Body of pancreas (tissue), 4 donors: ENCODE measurements at regions not wholly inside any gene's neighbourhood (a gene's known extent, or its start where the extent isn't known, plus 50 kb on each side); places are given as distances from the start of the nearest gene placed in this dataset.
A peak's percentile ranks its signal among the peaks of the same experiment; 100 is the strongest.

Experiments used
- ATAC-seq: fragments of 150-250 bp; one replicate; pipeline ENCODE4 v1.9.1; 2016
- DNase-seq, 4 donors: peaks; one replicate each; pipeline ENCODE4 v3.0.0-alpha.2; 2019
- H3K27ac ChIP-seq, 4 donors: fragments of 200-600 bp; sonication (generic); 1 replicate in 3 of 4; 2 replicates in 1 of 4; pipeline versions ENCODE4 v1.5.1 to v1.6.1; 2016 to 2019; ENCODE audit warnings: mild to moderate bottlenecking in 1 of 4, mixed read lengths in 1 of 4, moderate library complexity in 1 of 4
- H3K27me3 ChIP-seq, 2 donors: fragments of 200-600 bp; sonication (generic); one replicate each; pipeline ENCODE4 v1.6.0; 2016; ENCODE audit warnings: mild to moderate bottlenecking in 1 of 2
- H3K36me3 ChIP-seq, 2 donors: fragments of 200-600 bp; sonication (generic); replicated peaks in 1 of 2; 2 replicates each; pipeline ENCODE4 v1.5.1; 2016; ENCODE audit warnings: low read depth in 2 of 2; ENCODE audit not compliant: insufficient read depth in 1 of 2
- H3K4me1 ChIP-seq: fragments of 200-600 bp; sonication (generic); one replicate; pipeline ENCODE4 v1.6.0; 2016
- H3K4me3 ChIP-seq, 2 donors: fragments of 200-600 bp; sonication (generic); 1 replicate in 1 of 2; 2 replicates in 1 of 2; pipeline ENCODE4 v1.5.1; 2016 to 2019
- H3K9me3 ChIP-seq, 3 donors: fragments of 200-600 bp; sonication (generic); 1 replicate in 2 of 3; 2 replicates in 1 of 3; pipeline ENCODE4 v1.5.1; 2016
- CTCF ChIP-seq, 7 experiments: fragments of 450-650 bp in 4 of 7; fragments of 200-600 bp in 3 of 7; sonication (generic) in 3 of 7; IDR thresholded peaks; one replicate each; pipeline ENCODE4 v1.5.1; 2016 to 2019; ENCODE audit warnings: antibody characterized with exemption in 7 of 7
- POLR2A ChIP-seq, 3 donors: fragments of 450-650 bp; IDR thresholded peaks; one replicate each; pipeline ENCODE4 v1.6.1; 2016; ENCODE audit warnings: antibody characterized with exemption in 3 of 3, mild to moderate bottlenecking in 2 of 3
- WGBS, 2 donors: methylation state at CpG; one replicate each; pipeline ENCODE4 v1.1.5; 2017; 5-methylcytosine and 5-hydroxymethylcytosine counted together
- intact Hi-C: fragments of 100-400 bp; cut with DNase I; formaldehyde crosslinking; loops from one replicate; pipeline ENCODE4 v1.15.1; 2023

DNA sequence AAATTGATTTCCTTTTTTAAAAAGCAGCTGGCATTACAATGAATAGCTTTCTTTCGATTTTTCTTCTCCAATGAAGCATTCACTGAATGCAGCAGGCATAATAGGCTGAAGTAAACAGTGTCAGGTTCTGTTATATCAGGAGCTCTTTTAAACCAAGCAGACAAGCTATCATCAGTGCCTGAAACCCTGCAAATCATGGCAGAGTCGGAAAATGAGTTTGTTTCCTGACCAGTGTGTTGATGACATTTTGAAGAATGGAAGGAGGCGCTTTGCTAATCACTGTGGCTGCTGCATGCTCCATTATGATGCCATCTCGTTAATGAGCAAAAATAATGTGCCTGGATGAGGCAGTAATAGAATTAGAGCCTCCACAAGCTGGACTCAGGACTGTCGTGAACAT, 284.5 kb downstream of the ZNF608 start:
- 64 to 68% methylated on average over 5 of the region's 5 CpGs for WGBS, 2 donors
- Histone ChIP-seq H3K9me3 (no peaks in the 10 kb centered on the region), H3K4me1 (peaks cover 5% of the 10 kb centered on the region), H3K36me3 (no peaks in the 10 kb centered on the region), H3K4me3 (no peak overlapping the region), H3K27ac (no peak overlapping the region), H3K27me3 (no peaks in the 10 kb centered on the region)
- intact Hi-C loops = no loop called here
- ATAC-seq (no peak), DNase-seq (no peak)
- TF ChIP-seq CTCF (IDR thresholded peaks at IDR 0.05) (no peak), POLR2A (IDR thresholded peaks at IDR 0.05) (no peak)

GRCh38 chr5:124461157-124461556, 285.3 kb downstream of the ZNF608 start:
- no peak for TF ChIP-seq POLR2A (IDR thresholded peaks at IDR 0.05)
- no peak for TF ChIP-seq CTCF (IDR thresholded peaks at IDR 0.05)
- intact Hi-C loops = no loop called here
- DNase-seq (no peak), ATAC-seq (no peak)
- Histone ChIP-seq H3K27ac (no peak overlapping the region), H3K4me1 (peaks cover 5% of the 10 kb centered on the region), H3K27me3 (no peaks in the 10 kb centered on the region), H3K9me3 (no peaks in the 10 kb centered on the region), H3K4me3 (no peak overlapping the region), H3K36me3 (no peaks in the 10 kb centered on the region)
- WGBS, 2 donors = 84 to 87% methylated on average over 1 of the region's 1 CpG

GRCh38 chr5:124460642-124461041, 285.8 kb downstream of the ZNF608 start:
- no peak overlapping the region for H3K4me3 ChIP-seq
- no peak for TF ChIP-seq POLR2A (IDR thresholded peaks at IDR 0.05)
- TF ChIP-seq CTCF (IDR thresholded peaks at IDR 0.05) = no peak
- no peak for DNase-seq
- H3K9me3 ChIP-seq = no peaks in the 10 kb centered on the region
- ATAC-seq = no peak
- no peaks in the 10 kb centered on the region for H3K36me3 ChIP-seq
- no peaks in the 10 kb centered on the region for H3K27me3 ChIP-seq
- peaks cover 5% of the 10 kb centered on the region for H3K4me1 ChIP-seq
- intact Hi-C loops = no loop called here
- 87 to 88% methylated on average over 3 of the region's 3 CpGs for WGBS, 2 donors
- no peak overlapping the region for H3K27ac ChIP-seq

GRCh38 chr5:124459984-124460383, 286.5 kb downstream of the ZNF608 start:
- DNase-seq (peak in 1 of 4 donors; percentile 2), ATAC-seq (no peak)
- Histone ChIP-seq H3K4me1 (no peaks in the 10 kb centered on the region), H3K27me3 (no peaks in the 10 kb centered on the region), H3K9me3 (no peaks in the 10 kb centered on the region), H3K27ac (no peak overlapping the region), H3K36me3 (no peaks in the 10 kb centered on the region), H3K4me3 (no peak overlapping the region)
- no peak for TF ChIP-seq POLR2A (IDR thresholded peaks at IDR 0.05)
- TF ChIP-seq CTCF (IDR thresholded peaks at IDR 0.05) = no peak
- intact Hi-C loops = no loop called here
- WGBS, 2 donors = 85 to 91% methylated on average over 6 of the region's 6 CpGs

DNA sequence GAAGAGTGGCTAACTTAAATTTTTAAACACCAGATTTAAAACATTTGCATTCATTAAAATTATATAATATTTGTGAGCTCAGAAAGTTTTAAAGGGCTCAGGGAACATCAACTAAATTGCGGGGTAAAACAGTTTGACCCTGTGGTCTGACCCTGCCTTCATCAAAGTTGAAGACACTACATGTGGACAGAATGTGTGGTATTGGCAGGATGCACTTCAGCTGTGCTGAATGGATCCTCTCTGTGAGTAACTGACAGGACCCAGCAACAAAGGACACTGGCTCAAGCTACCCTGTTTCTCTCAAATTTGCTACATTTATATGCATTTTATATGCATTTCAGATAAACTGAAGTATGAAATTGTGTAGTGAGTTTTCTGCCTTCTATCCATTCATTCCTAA, 288.5 kb downstream of the ZNF608 start:
- ATAC-seq (no peak), DNase-seq (no peak)
- no peak for TF ChIP-seq CTCF (IDR thresholded peaks at IDR 0.05)
- TF ChIP-seq POLR2A (IDR thresholded peaks at IDR 0.05) = no peak
- H3K36me3 ChIP-seq = no peaks in the 10 kb centered on the region
- WGBS, 2 donors = 84 to 85% methylated on average over 1 of the region's 1 CpG
- H3K27ac ChIP-seq = no peak overlapping the region
- no peaks in the 10 kb centered on the region for H3K9me3 ChIP-seq
- intact Hi-C loops = no loop called here
- H3K4me1 ChIP-seq = no peaks in the 10 kb centered on the region
- H3K4me3 ChIP-seq = no peak overlapping the region
- no peaks in the 10 kb centered on the region for H3K27me3 ChIP-seq
